GM12878 (cell line): ENCODE measurements at regions not wholly inside any gene's neighbourhood (a gene's known extent, or its start where the extent isn't known, plus 50 kb on each side); places are given as distances from the start of the nearest gene placed in this dataset.

Experiments used
- ATAC-seq: fragments of 200-7000 bp; cut with Tn5 transposase; 3 replicates; pipeline ENCODE4 v1.9.1; 2020; ENCODE audit warnings: mild to moderate bottlenecking, moderate library complexity
- BruUV-seq: library from RNA; stranded (reverse); fragments of 400-500 nt; replicated peaks from 2 replicates; lab custom pipeline; 2021; lab: Mats Ljungman, UMichigan
- CTCF ChIA-PET: fragments of 300-600 bp; sonication (Branson Sonifier 250); formaldehyde crosslinking; extraction: SDS; loops from one replicate; lab custom pipeline; 2021; ENCODE audit warnings: inconsistent platforms; lab: Yijun Ruan, JAX
- POLR2A ChIA-PET: fragments of 350-600 bp; formaldehyde crosslinking; extraction: SDS; loops from one replicate; lab custom pipeline; 2021; ENCODE audit warnings: inconsistent platforms; lab: Charles Lee
- RAD21 ChIA-PET: fragments of 300-600 bp; sonication (Branson Sonifier 250); formaldehyde crosslinking; loops from one replicate; lab custom pipeline; 2023; ENCODE audit warnings: antibody characterized with exemption; ENCODE audit not compliant: unreplicated experiment; lab: Charles Lee
- SMC1A ChIA-PET: fragments of 300-600 bp; sonication (Branson Sonifier 250); formaldehyde crosslinking; loops from one replicate; lab custom pipeline; 2023; ENCODE audit not compliant: unreplicated experiment, uncharacterized antibody; lab: Charles Lee
- DNase-seq: peaks from one replicate; pipeline ENCODE4 v3.0.0-alpha.2; 2011; ENCODE audit warnings: low read depth, low spot score
- FAIRE-seq: peaks from 3 replicates; lab custom pipeline; 2011; peaks lifted over from hg19 to GRCh38; lab: Jason Lieb, UNC
- H2AFZ ChIP-seq: 2 replicates; pipeline ENCODE4 v1.6.0; 2011; ENCODE audit warnings: low read depth, low read length, control low read depth; ENCODE audit not compliant: control insufficient read depth
- H3K27ac ChIP-seq: 2 replicates; pipeline ENCODE4 v1.5.1; 2011; ENCODE audit warnings: control low read depth; ENCODE audit not compliant: control insufficient read depth, insufficient read depth
- H3K27me3 ChIP-seq, 2 experiments: replicated peaks in 1 of 2; 2 replicates each; pipeline versions ENCODE4 v1.6.0 to v1.6.1; 2011; ENCODE audit warnings: low read length in 1 of 2; ENCODE audit not compliant: control insufficient read depth in 2 of 2, insufficient read depth in 2 of 2
- H3K36me3 ChIP-seq, 2 experiments: 2 replicates each; pipeline ENCODE4 v1.5.1; 2011; ENCODE audit warnings: low read length in 1 of 2; ENCODE audit not compliant: control insufficient read depth in 2 of 2, insufficient read depth in 2 of 2
- H3K4me1 ChIP-seq: 2 replicates; pipeline ENCODE4 v1.6.1; 2011; ENCODE audit warnings: mild to moderate bottlenecking, low read length, moderate library complexity, mixed read lengths; ENCODE audit not compliant: control insufficient read depth, insufficient read depth
- H3K4me2 ChIP-seq: 2 replicates; pipeline ENCODE4 v1.6.0; 2011; ENCODE audit warnings: control low read depth; ENCODE audit not compliant: control insufficient read depth, insufficient read depth
- H3K4me3 ChIP-seq: fragments of 200-600 bp; sonication (generic); 2 replicates; pipeline ENCODE4 v1.5.1; 2016
- H3K79me2 ChIP-seq: 2 replicates; pipeline ENCODE4 v1.6.0; 2011; ENCODE audit warnings: low read length; ENCODE audit not compliant: control insufficient read depth, insufficient read depth
- H3K9ac ChIP-seq: 2 replicates; pipeline ENCODE4 v1.8.0; 2011; ENCODE audit warnings: low read length, control low read depth, mixed read lengths; ENCODE audit not compliant: control insufficient read depth, insufficient read depth
- H3K9me3 ChIP-seq: replicated peaks from 3 replicates; pipeline ENCODE4 v1.5.1; 2011; ENCODE audit warnings: mild to moderate bottlenecking, low read length; ENCODE audit not compliant: control insufficient read depth, insufficient read depth
- H4K20me1 ChIP-seq: 2 replicates; pipeline ENCODE4 v1.6.0; 2011; ENCODE audit not compliant: control insufficient read depth, insufficient read depth
- CBX5 ChIP-seq: sonication (generic); IDR thresholded peaks from 2 replicates; pipeline ENCODE4 v1.6.1; 2016; ENCODE audit warnings: low read depth, moderate library complexity, mild to moderate bottlenecking, inconsistent platforms
- EP300 ChIP-seq, 2 experiments: fragments of 150-350 bp in 1 of 2; IDR thresholded peaks; 2 replicates each; pipeline ENCODE4 v1.6.1; 2011 to 2012; ENCODE audit warnings: low read depth in 2 of 2, low read length in 2 of 2, borderline replicate concordance in 1 of 2, improper control_type of control experiment in 1 of 2, inconsistent platforms in 1 of 2; ENCODE audit not compliant: control insufficient read depth in 1 of 2
- FOXM1 ChIP-seq: IDR thresholded peaks from 2 replicates; pipeline ENCODE4 v1.6.1; 2012; ENCODE audit warnings: low read depth, mild to moderate bottlenecking, inconsistent platforms, low read length, moderate library complexity
- NBN ChIP-seq: fragments of 450-650 bp; IDR thresholded peaks from 2 replicates; pipeline ENCODE4 v1.6.1; 2016
- NFYA ChIP-seq: IDR thresholded peaks from 2 replicates; pipeline ENCODE4 v1.6.1; 2011; ENCODE audit warnings: low read depth, mild to moderate bottlenecking, low read length, improper control_type of control experiment, borderline replicate concordance
- NR2C1 ChIP-seq: fragments of 450-650 bp; IDR thresholded peaks from 2 replicates; pipeline ENCODE4 v1.6.1; 2017; ENCODE audit warnings: antibody characterized with exemption, mild to moderate bottlenecking, moderate library complexity
- NR2C2 ChIP-seq: IDR thresholded peaks from 2 replicates; pipeline ENCODE4 v1.6.1; 2011; ENCODE audit warnings: borderline replicate concordance, low read depth; ENCODE audit not compliant: control insufficient read depth, insufficient read length
- REST ChIP-seq: IDR thresholded peaks from 2 replicates; pipeline ENCODE4 v1.6.1; 2012; ENCODE audit warnings: mild to moderate bottlenecking, low read depth, low read length
- WRNIP1 ChIP-seq: IDR thresholded peaks from 2 replicates; pipeline ENCODE4 v1.6.1; 2011; ENCODE audit warnings: low read depth, low read length, improper control_type of control experiment, borderline replicate concordance
- ZNF622 ChIP-seq: fragments of 450-650 bp; IDR thresholded peaks from 2 replicates; pipeline ENCODE4 v1.6.1; 2017; ENCODE audit warnings: mild to moderate bottlenecking, inconsistent platforms
- WGBS: methylation state at CpG from one replicate; pipeline ENCODE4 v1.1.6; 2016; ENCODE audit warnings: low lambda C conversion rate; ENCODE audit not compliant: insufficient replicate concordance, insufficient coverage; ENCODE audit errors: missing lambda C conversion rate; 5-methylcytosine and 5-hydroxymethylcytosine counted together
- in situ Hi-C: fragments of 300-500 bp; cut with MboI; formaldehyde crosslinking; loops from 9 replicates; pipeline ENCODE4 v1.14.3; 2018; ENCODE audit warnings: mixed read lengths
- intact Hi-C: fragments of 100-400 bp; cut with micrococcal nuclease; formaldehyde crosslinking; loops from one replicate; pipeline ENCODE4 v1.14.2; 2022; ENCODE audit not compliant: unreplicated experiment
- TF ChIP-seq, protein P1 (sequence below): fragments of 450-650 bp; formaldehyde crosslinking; IDR thresholded peaks from 2 replicates; pipeline ENCODE4 v1.4.0; 2022; ENCODE audit warnings: mild to moderate bottlenecking, moderate library complexity

GRCh38 chr13:34174671-34175145 lies 356.8 kb downstream of the RFC3 start:
- POLR2A ChIA-PET = no interaction called here
- intact Hi-C loops = no loop called here
- H3K4me2 ChIP-seq = no peak overlapping the region
- SMC1A ChIA-PET = no interaction called here
- no peak overlapping the region for H3K27ac ChIP-seq
- FAIRE-seq (no peak), ATAC-seq (no peak), DNase-seq (no peak)
- no peaks in the 10 kb centered on the region for H4K20me1 ChIP-seq
- WGBS = 34% methylated on average over 2 of the region's 2 CpGs
- H3K4me1 ChIP-seq = no peaks in the 10 kb centered on the region
- H2AFZ ChIP-seq = no peak overlapping the region
- RAD21 ChIA-PET = no interaction called here
- TF ChIP-seq, protein P1, sequence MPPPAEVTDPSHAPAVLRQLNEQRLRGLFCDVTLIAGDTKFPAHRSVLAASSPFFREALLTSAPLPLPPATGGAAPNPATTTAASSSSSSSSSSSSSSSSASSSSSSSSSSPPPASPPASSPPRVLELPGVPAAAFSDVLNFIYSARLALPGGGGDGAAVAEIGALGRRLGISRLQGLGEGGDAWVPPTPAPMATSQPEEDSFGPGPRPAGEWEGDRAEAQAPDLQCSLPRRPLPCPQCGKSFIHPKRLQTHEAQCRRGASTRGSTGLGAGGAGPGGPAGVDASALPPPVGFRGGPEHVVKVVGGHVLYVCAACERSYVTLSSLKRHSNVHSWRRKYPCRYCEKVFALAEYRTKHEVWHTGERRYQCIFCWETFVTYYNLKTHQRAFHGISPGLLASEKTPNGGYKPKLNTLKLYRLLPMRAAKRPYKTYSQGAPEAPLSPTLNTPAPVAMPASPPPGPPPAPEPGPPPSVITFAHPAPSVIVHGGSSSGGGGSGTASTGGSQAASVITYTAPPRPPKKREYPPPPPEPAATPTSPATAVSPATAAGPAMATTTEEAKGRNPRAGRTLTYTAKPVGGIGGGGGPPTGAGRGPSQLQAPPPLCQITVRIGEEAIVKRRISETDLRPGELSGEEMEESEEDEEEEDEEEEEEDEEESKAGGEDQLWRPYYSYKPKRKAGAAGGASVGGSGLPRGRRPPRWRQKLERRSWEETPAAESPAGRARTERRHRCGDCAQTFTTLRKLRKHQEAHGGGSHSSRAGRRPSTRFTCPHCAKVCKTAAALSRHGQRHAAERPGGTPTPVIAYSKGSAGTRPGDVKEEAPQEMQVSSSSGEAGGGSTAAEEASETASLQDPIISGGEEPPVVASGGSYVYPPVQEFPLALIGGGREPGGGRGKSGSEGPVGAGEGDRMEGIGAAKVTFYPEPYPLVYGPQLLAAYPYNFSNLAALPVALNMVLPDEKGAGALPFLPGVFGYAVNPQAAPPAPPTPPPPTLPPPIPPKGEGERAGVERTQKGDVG (CRISPR knock-in tag) = no peak
- TF ChIP-seq EP300 (IDR thresholded peaks at IDR 0.05; ENCODE audit: borderline replicate concordance in 1 of 2, control insufficient read depth in 1 of 2, low read depth in 2 of 2, low read length in 2 of 2) = no peak
- no peak for TF ChIP-seq REST
- no peak for TF ChIP-seq ZNF622
- TF ChIP-seq NBN = no peak
- TF ChIP-seq FOXM1 = no peak
- TF ChIP-seq WRNIP1 = no peak
- TF ChIP-seq NR2C2 = no peak
- no peak for TF ChIP-seq NFYA
- TF ChIP-seq NR2C1 = no peak
- no peak for TF ChIP-seq CBX5
- H3K9ac ChIP-seq = no peak overlapping the region
- no peak overlapping the region for H3K4me3 ChIP-seq
- no peaks in the 10 kb centered on the region for H3K9me3 ChIP-seq
- in situ Hi-C loops = no loop called here
- no peaks in the 10 kb centered on the region for H3K79me2 ChIP-seq
- no peaks in the 10 kb centered on the region for H3K27me3 ChIP-seq
- H3K36me3 ChIP-seq = no peaks in the 10 kb centered on the region
- CTCF ChIA-PET = no interaction called here
- BruUV-seq = no TSS peak
